H1 (cell line): ENCODE measurements at regions not wholly inside any gene's neighbourhood (a gene's known extent, or its start where the extent isn't known, plus 50 kb on each side); places are given as distances from the start of the nearest gene placed in this dataset.

Experiments
- CTCF ChIA-PET: fragments of 300-600 bp; sonication (Branson Sonifier 250); formaldehyde crosslinking; loops from one replicate; lab custom pipeline; 2021; ENCODE audit not compliant: partially characterized antibody; lab: Charles Lee
- POLR2A ChIA-PET: fragments of 300-600 bp; sonication (Branson Sonifier 250); formaldehyde crosslinking; loops from one replicate; lab custom pipeline; 2021; ENCODE audit warnings: inconsistent platforms; ENCODE audit not compliant: partially characterized antibody; lab: Charles Lee
- DNase-seq, 2 experiments: peaks; one replicate each; pipeline versions ENCODE4 v3.0.0 to v3.0.0-alpha.2; 2010 to 2022; ENCODE audit warnings: low spot score in 2 of 2, low read depth in 1 of 2, mixed read lengths in 1 of 2
- FAIRE-seq: peaks from 2 replicates; lab custom pipeline; 2011; peaks lifted over from hg19 to GRCh38; lab: Jason Lieb, UNC
- H2AFZ ChIP-seq: 2 replicates; pipeline ENCODE4 v1.8.1; 2012; ENCODE audit warnings: low read length, inconsistent platforms
- H2AK5ac ChIP-seq: 2 replicates; pipeline ENCODE4 v1.6.1; 2013; ENCODE audit warnings: low read depth, low read length
- H2BK120ac ChIP-seq: replicated peaks from 2 replicates; pipeline ENCODE3; 2013; ENCODE audit warnings: low read depth, low read length, inconsistent platforms
- H2BK12ac ChIP-seq: 2 replicates; pipeline ENCODE4 v1.6.1; 2013; ENCODE audit warnings: low read depth, low read length
- H2BK15ac ChIP-seq: 2 replicates; pipeline ENCODE4 v1.6.1; 2013; ENCODE audit warnings: low read length
- H2BK20ac ChIP-seq: 2 replicates; pipeline ENCODE4 v1.6.1; 2013; ENCODE audit warnings: low read length
- H2BK5ac ChIP-seq: 2 replicates; pipeline ENCODE4 v1.6.1; 2013; ENCODE audit warnings: low read depth, low read length
- H3K14ac ChIP-seq: 2 replicates; pipeline ENCODE4 v1.6.1; 2013; ENCODE audit warnings: inconsistent platforms; ENCODE audit not compliant: insufficient read length
- H3K18ac ChIP-seq: 2 replicates; pipeline ENCODE4 v1.6.1; 2013; ENCODE audit warnings: low read length; ENCODE audit errors: extremely low read depth
- H3K23ac ChIP-seq: 2 replicates; pipeline ENCODE4 v1.6.1; 2013; ENCODE audit warnings: inconsistent platforms; ENCODE audit not compliant: insufficient read length
- H3K23me2 ChIP-seq: 2 replicates; pipeline ENCODE4 v1.6.1; 2013; ENCODE audit warnings: low read depth, low read length
- H3K27ac ChIP-seq: 2 replicates; pipeline ENCODE4 v1.6.1; 2011; ENCODE audit warnings: low read depth, low read length, inconsistent platforms
- H3K27me3 ChIP-seq, 4 experiments: replicated peaks in 1 of 4; 1 replicate in 1 of 4; 2 replicates in 3 of 4; pipeline versions ENCODE4 v1.6.1 to v1.8.1; 2011 to 2013; ENCODE audit warnings: low read length in 3 of 4, mild to moderate bottlenecking in 3 of 4, inconsistent platforms in 2 of 4, mixed read lengths in 2 of 4, moderate library complexity in 1 of 4; ENCODE audit not compliant: control insufficient read depth in 3 of 4, insufficient read depth in 3 of 4; ENCODE audit errors: extremely low read depth in 1 of 4
- H3K36me3 ChIP-seq, 4 experiments: 2 replicates each; pipeline versions ENCODE4 v1.6.1 to v1.8.1; 2011 to 2013; ENCODE audit warnings: mild to moderate bottlenecking in 4 of 4, low read length in 3 of 4, moderate library complexity in 2 of 4, control low read depth in 1 of 4, inconsistent platforms in 1 of 4; ENCODE audit not compliant: insufficient read depth in 4 of 4, control insufficient read depth in 2 of 4
- H3K4ac ChIP-seq: replicated peaks from 2 replicates; pipeline ENCODE3; 2013; ENCODE audit warnings: low read length, low read depth, mixed read lengths, inconsistent platforms; ENCODE audit not compliant: insufficient read length
- H3K4me1 ChIP-seq, 4 experiments: replicated peaks in 1 of 4; 1 replicate in 1 of 4; 2 replicates in 3 of 4; pipeline versions ENCODE4 v1.6.1 to v1.8.1; 2011 to 2013; ENCODE audit warnings: low read length in 3 of 4, inconsistent platforms in 2 of 4, mixed read lengths in 1 of 4; ENCODE audit not compliant: insufficient read depth in 4 of 4, control insufficient read depth in 3 of 4
- H3K4me2 ChIP-seq, 2 experiments: 2 replicates each; pipeline versions ENCODE4 v1.6.1 to v1.8.1; 2011 to 2013; ENCODE audit warnings: low read depth in 2 of 2, low read length in 2 of 2, control low read depth in 1 of 2, inconsistent platforms in 1 of 2, mild to moderate bottlenecking in 1 of 2; ENCODE audit not compliant: insufficient read depth in 1 of 2
- H3K4me3 ChIP-seq, 4 experiments: fragments of 200-600, 300-600 bp in 1 of 4; sonication (generic), shearing (Covaris generic), sonication (Bioruptor Twin) in 1 of 4; 2 replicates each; pipeline versions ENCODE4 v1.5.1 to v1.8.1; 2011 to 2016; ENCODE audit warnings: low read length in 4 of 4, low read depth in 3 of 4, control low read depth in 2 of 4, inconsistent platforms in 2 of 4, mild to moderate bottlenecking in 2 of 4, mixed read lengths in 1 of 4, moderate library complexity in 1 of 4; ENCODE audit not compliant: insufficient read depth in 2 of 4; ENCODE audit errors: extremely low read depth in 1 of 4
- H3K56ac ChIP-seq: replicated peaks from 2 replicates; pipeline ENCODE3; 2013; ENCODE audit warnings: low read depth, mild to moderate bottlenecking, mixed read lengths, low read length, inconsistent platforms; ENCODE audit not compliant: insufficient read length
- H3K79me1 ChIP-seq: 2 replicates; pipeline ENCODE4 v1.6.1; 2013; ENCODE audit warnings: low read depth, low read length, control low read depth
- H3K79me2 ChIP-seq, 2 experiments: 2 replicates each; pipeline versions ENCODE4 v1.6.1 to v1.8.1; 2012 to 2013; ENCODE audit warnings: low read length in 2 of 2, mild to moderate bottlenecking in 2 of 2, inconsistent platforms in 1 of 2; ENCODE audit not compliant: insufficient read depth in 2 of 2, control insufficient read depth in 1 of 2
- H3K9ac ChIP-seq, 4 experiments: replicated peaks in 1 of 4; 1 replicate in 1 of 4; 2 replicates in 3 of 4; pipeline versions ENCODE4 v1.6.1 to v1.8.1; 2011 to 2013; ENCODE audit warnings: low read depth in 3 of 4, low read length in 3 of 4, control low read depth in 2 of 4, mild to moderate bottlenecking in 2 of 4, moderate library complexity in 2 of 4, inconsistent platforms in 1 of 4; ENCODE audit errors: extremely low read depth in 1 of 4
- H3K9me3 ChIP-seq, 2 experiments: 2 replicates each; pipeline versions ENCODE4 v1.6.1 to v1.8.1; 2012 to 2013; ENCODE audit warnings: mild to moderate bottlenecking in 2 of 2, moderate library complexity in 2 of 2, control low read depth in 1 of 2, inconsistent platforms in 1 of 2, low read depth in 1 of 2, low read length in 1 of 2, mixed read lengths in 1 of 2; ENCODE audit not compliant: insufficient read depth in 2 of 2
- H4K20me1 ChIP-seq, 2 experiments: replicated peaks in 1 of 2; 2 replicates each; pipeline versions ENCODE3 to v1.8.1; 2011 to 2013; ENCODE audit warnings: inconsistent platforms in 2 of 2, low read length in 2 of 2, mild to moderate bottlenecking in 1 of 2; ENCODE audit not compliant: insufficient read depth in 2 of 2, control insufficient read depth in 1 of 2
- H4K5ac ChIP-seq: 2 replicates; pipeline ENCODE4 v1.6.1; 2013; ENCODE audit warnings: low read length, low read depth, mixed read lengths, inconsistent platforms; ENCODE audit not compliant: insufficient read length
- H4K8ac ChIP-seq: 2 replicates; pipeline ENCODE4 v1.8.0; 2013; ENCODE audit warnings: mild to moderate bottlenecking, moderate library complexity, low read length, inconsistent platforms; ENCODE audit not compliant: insufficient read depth; ENCODE audit errors: extremely low read depth
- H4K91ac ChIP-seq: replicated peaks from 2 replicates; pipeline ENCODE3; 2013; ENCODE audit warnings: low read length, mixed read lengths, inconsistent platforms; ENCODE audit not compliant: insufficient read length
- CHD2 ChIP-seq: IDR thresholded peaks from 2 replicates; pipeline ENCODE4 v1.6.1; 2012; ENCODE audit warnings: low read length, improper control_type of control experiment
- HDAC6 ChIP-seq: IDR thresholded peaks from one replicate; pipeline ENCODE4 v1.7.1; 2012; ENCODE audit warnings: low read depth, mild to moderate bottlenecking, inconsistent platforms, low read length, moderate library complexity
- KDM1A ChIP-seq: fragments of 200-600, 300-600 bp; sonication (generic); IDR thresholded peaks from 2 replicates; pipeline ENCODE4 v1.7.1; 2016; ENCODE audit warnings: mild to moderate bottlenecking, low read length, borderline replicate concordance
- RFX5 ChIP-seq: IDR thresholded peaks from 2 replicates; pipeline ENCODE4 v1.6.1; 2011; ENCODE audit warnings: low read depth, low read length, improper control_type of control experiment, borderline replicate concordance
- RNF2 ChIP-seq: fragments of 200-900, 300-1000 bp; sonication (generic); IDR thresholded peaks from 2 replicates; pipeline ENCODE4 v1.7.1; 2016; ENCODE audit warnings: borderline replicate concordance, low read depth, mild to moderate bottlenecking, antibody characterized with exemption, low read length; ENCODE audit not compliant: poor library complexity, severe bottlenecking; ENCODE audit errors: missing control alignments
- TAF1 ChIP-seq: IDR thresholded peaks from 2 replicates; pipeline ENCODE4 v1.6.1; 2011; ENCODE audit warnings: mild to moderate bottlenecking, low read depth, low read length
- ZNF274 ChIP-seq: IDR thresholded peaks from 2 replicates; pipeline ENCODE4 v1.7.0; 2012; ENCODE audit warnings: low read length, borderline replicate concordance; ENCODE audit errors: extremely low read depth
- whole genome bisulfite sequencing, 2 experiments: shearing (Covaris generic) in 1 of 2; methylation state at CpG; one replicate each; pipeline versions ENCODE4 v1.1.6 to v1.1.7; 2013 to 2015; ENCODE audit warnings: low lambda C conversion rate in 2 of 2, mixed read lengths in 2 of 2, inconsistent platforms in 1 of 2, low coverage in 1 of 2, missing lambda C conversion rate in 1 of 2; ENCODE audit not compliant: insufficient replicate concordance in 2 of 2, insufficient coverage in 1 of 2, insufficient read length in 1 of 2; ENCODE audit errors: extremely low coverage in 1 of 2, missing lambda C conversion rate in 1 of 2; 5-methylcytosine and 5-hydroxymethylcytosine counted together
- TF ChIP-seq, protein P1 (sequence below), 3 experiments: IDR thresholded peaks; 1 replicate in 2 of 3; 2 replicates in 1 of 3; pipeline versions ENCODE4 v1.5.1 to v1.6.1; 2011; ENCODE audit warnings: low read length in 3 of 3, mild to moderate bottlenecking in 3 of 3, inconsistent platforms in 2 of 3, low read depth in 1 of 3, moderate library complexity in 1 of 3; ENCODE audit not compliant: insufficient read depth in 1 of 3; ENCODE audit errors: control extremely low read depth in 1 of 3

- H2AFZ ChIP-seq = no peak overlapping the region
- no peak overlapping the region for H3K9ac ChIP-seq
- TF ChIP-seq CHD2 (no peak), RNF2 (no peak), HDAC6 (no peak), KDM1A (no peak), TAF1 (no peak), ZNF274 (no peak), RFX5 (no peak)
- TF ChIP-seq, protein P1, sequence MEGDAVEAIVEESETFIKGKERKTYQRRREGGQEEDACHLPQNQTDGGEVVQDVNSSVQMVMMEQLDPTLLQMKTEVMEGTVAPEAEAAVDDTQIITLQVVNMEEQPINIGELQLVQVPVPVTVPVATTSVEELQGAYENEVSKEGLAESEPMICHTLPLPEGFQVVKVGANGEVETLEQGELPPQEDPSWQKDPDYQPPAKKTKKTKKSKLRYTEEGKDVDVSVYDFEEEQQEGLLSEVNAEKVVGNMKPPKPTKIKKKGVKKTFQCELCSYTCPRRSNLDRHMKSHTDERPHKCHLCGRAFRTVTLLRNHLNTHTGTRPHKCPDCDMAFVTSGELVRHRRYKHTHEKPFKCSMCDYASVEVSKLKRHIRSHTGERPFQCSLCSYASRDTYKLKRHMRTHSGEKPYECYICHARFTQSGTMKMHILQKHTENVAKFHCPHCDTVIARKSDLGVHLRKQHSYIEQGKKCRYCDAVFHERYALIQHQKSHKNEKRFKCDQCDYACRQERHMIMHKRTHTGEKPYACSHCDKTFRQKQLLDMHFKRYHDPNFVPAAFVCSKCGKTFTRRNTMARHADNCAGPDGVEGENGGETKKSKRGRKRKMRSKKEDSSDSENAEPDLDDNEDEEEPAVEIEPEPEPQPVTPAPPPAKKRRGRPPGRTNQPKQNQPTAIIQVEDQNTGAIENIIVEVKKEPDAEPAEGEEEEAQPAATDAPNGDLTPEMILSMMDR (IDR thresholded peaks at IDR 0.05; ENCODE audit: control extremely low read depth in 1 of 3, insufficient read depth in 1 of 3, low read depth in 1 of 3, low read length in 3 of 3) = no peak
Measured at GRCh38 chr16:51442141-51442870, 291.2 kb upstream of the SALL1 start.

More at GRCh38 chr16:51442141-51442870, 291.2 kb upstream of the SALL1 start:
- Histone ChIP-seq H3K4me3 (no peak overlapping the region; a peak in 1 of 8 replicates), H3K23ac (no peak overlapping the region), H4K20me1 (no peaks in the 10 kb centered on the region), H4K91ac (peak overlapping the region; percentile 45), H2BK15ac (no peak overlapping the region), H2BK20ac (peak overlapping the region; percentile 43; the same call in 1 of the 2 replicates), H3K23me2 (peaks cover 6% of the 10 kb centered on the region; the same call in 1 of the 2 replicates), H2AK5ac (no peak overlapping the region), H2BK5ac (peak overlapping the region; percentile 69; the same call in 1 of the 2 replicates), H3K79me1 (no peaks in the 10 kb centered on the region), H4K8ac (no peak overlapping the region), H3K79me2 (no peaks in the 10 kb centered on the region), H3K27me3 (no peaks in the 10 kb centered on the region), H2BK12ac (no peak overlapping the region; the same call in 1 of the 2 replicates), H3K27ac (no peak overlapping the region), H3K56ac (no peak overlapping the region), H3K14ac (no peak overlapping the region), H4K5ac (peak overlapping the region; percentile 59), H2BK120ac (peak overlapping the region; percentile 1), H3K4me2 (no peak overlapping the region), H3K36me3 (no peaks in the 10 kb centered on the region), H3K4ac (no peak overlapping the region), H3K18ac (no peak overlapping the region), H3K9me3 (no peaks in the 10 kb centered on the region), H3K4me1 (peaks cover 3 to 19% (median 9%) of the 10 kb centered on the region in 4 experiments; a peak in 5 of 7 replicates)
- no peak for DNase-seq
- ChIA-PET POLR2A (no interaction called here), CTCF (interaction anchor here (0.9 kb wide), 1 partner anchor 12 kb away, joined by 4 read pairs; no protein-coding TSS in a partner anchor)
- no peak for FAIRE-seq
- WGBS, 2 experiments = 68% methylated on average over 8 of the region's 8 CpGs; no CpG with 5 or more reads in 1 of the 2 experiments
